ENCODE measurements at regions not wholly inside any gene's neighbourhood (a gene's known extent, or its start where the extent isn't known, plus 50 kb on each side); places are given as distances from the start of the nearest gene placed in this dataset.

GRCh38 chr6:169378620-169379381 is 125.2 kb upstream of the THBS2 start:
- no peak for TF ChIP-seq CTCF (IDR thresholded peaks at IDR 0.05)
- no peak for TF ChIP-seq ZFX (IDR thresholded peaks at IDR 0.05; ENCODE audit: borderline replicate concordance)
- no peak overlapping the region for H3K27ac ChIP-seq

DNA sequence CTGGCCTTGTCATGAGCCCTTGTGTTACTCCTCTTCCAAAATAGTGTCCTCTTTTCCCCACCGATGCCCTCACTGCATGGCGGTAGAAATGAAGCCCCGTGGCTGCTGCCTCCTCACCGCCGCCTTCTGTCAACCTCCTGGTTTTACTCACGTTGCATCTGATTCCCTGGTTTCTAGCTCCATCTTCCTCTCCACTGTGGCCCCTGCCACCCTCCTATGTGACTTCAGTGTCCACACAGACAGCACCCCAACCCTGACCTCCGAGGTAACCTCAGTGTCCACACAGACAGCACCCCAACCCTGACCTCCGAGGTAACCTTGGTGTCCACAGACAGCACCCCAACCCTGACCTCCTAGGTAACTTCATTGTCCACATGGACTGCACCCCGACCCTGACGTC is 122.8 kb upstream of the THBS2 start:
- TF ChIP-seq ZFX (IDR thresholded peaks at IDR 0.05; ENCODE audit: borderline replicate concordance) (no peak), CTCF (IDR thresholded peaks at IDR 0.05) (no peak)
- no peak overlapping the region for H3K27ac ChIP-seq

- TF ChIP-seq ZFX (IDR thresholded peaks at IDR 0.05; ENCODE audit: borderline replicate concordance) (no peak), CTCF (IDR thresholded peaks at IDR 0.05) (no peak)
- H3K27ac ChIP-seq, result no peak overlapping the region
Observed at GRCh38 chr6:169372589-169372988, 118.9 kb upstream of the THBS2 start.

GRCh38 chr6:169371344-169372127 is 117.9 kb upstream of the THBS2 start:
- no peak overlapping the region for H3K27ac ChIP-seq
- no peak for TF ChIP-seq CTCF (IDR thresholded peaks at IDR 0.05)
- no peak for TF ChIP-seq ZFX (IDR thresholded peaks at IDR 0.05; ENCODE audit: borderline replicate concordance)

DNA sequence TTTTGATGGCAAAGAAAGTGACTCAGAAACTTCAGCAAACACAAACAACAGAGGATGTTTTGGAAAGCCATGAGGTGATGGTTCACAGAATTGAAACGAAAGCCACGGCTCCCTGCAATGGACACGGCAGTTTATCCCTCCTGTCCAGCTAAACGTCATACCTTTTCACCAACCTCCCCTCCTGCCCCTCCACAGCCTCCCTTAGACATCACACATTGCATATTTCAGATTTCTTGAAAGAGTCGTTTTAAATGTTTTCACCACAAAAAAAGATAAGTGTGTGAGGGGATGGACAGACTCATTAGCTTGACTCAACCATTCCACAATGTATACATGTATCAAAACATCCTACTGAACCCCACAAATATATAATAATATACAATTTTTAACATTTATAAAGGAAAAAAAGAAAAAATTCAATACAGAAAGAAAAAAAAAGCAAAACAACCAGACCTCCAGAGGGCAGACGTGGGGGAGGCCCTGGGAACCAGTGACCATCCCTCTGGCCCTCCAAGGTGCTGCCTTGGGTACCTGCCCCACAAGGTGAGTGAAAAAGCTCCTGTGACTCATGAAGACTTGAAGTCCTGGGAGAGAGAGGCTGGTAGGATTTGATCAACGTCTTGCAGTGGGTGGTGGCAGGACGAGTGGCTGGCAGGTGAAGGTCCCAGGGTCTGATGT is 117.2 kb upstream of the THBS2 start:
- TF ChIP-seq CTCF (IDR thresholded peaks at IDR 0.05) (no peak), ZFX (IDR thresholded peaks at IDR 0.05; ENCODE audit: borderline replicate concordance) (no peak)
- no peak overlapping the region for H3K27ac ChIP-seq

- H3K27ac ChIP-seq, result no peak overlapping the region
- TF ChIP-seq ZFX (IDR thresholded peaks at IDR 0.05; ENCODE audit: borderline replicate concordance) (no peak), CTCF (IDR thresholded peaks at IDR 0.05) (no peak)
Observed at GRCh38 chr6:169370054-169370453, 116.4 kb upstream of the THBS2 start.

Data from 22Rv1 (cell line).